ENCODE measurements at regions not wholly inside any gene's neighbourhood (a gene's known extent, or its start where the extent isn't known, plus 50 kb on each side); places are given as distances from the start of the nearest gene placed in this dataset.
"Not testable (repeated sequence)": the region's sequence is repeated elsewhere in the genome, so short reads cannot be mapped to it uniquely, and the experiment has no call there.

- Histone ChIP-seq H3K4me3 (no peak overlapping the region), H3K36me3 (no peaks in the 10 kb centered on the region), H3K4me1 (no peaks in the 10 kb centered on the region), H3K27me3 (ENCODE audit: low read depth) (no peaks in the 10 kb centered on the region), H3K27ac (replicated peaks) (no peak overlapping the region), H3K9me3 (replicated peaks) (peaks cover 7% of the 10 kb centered on the region)
- TF ChIP-seq, protein P1, sequence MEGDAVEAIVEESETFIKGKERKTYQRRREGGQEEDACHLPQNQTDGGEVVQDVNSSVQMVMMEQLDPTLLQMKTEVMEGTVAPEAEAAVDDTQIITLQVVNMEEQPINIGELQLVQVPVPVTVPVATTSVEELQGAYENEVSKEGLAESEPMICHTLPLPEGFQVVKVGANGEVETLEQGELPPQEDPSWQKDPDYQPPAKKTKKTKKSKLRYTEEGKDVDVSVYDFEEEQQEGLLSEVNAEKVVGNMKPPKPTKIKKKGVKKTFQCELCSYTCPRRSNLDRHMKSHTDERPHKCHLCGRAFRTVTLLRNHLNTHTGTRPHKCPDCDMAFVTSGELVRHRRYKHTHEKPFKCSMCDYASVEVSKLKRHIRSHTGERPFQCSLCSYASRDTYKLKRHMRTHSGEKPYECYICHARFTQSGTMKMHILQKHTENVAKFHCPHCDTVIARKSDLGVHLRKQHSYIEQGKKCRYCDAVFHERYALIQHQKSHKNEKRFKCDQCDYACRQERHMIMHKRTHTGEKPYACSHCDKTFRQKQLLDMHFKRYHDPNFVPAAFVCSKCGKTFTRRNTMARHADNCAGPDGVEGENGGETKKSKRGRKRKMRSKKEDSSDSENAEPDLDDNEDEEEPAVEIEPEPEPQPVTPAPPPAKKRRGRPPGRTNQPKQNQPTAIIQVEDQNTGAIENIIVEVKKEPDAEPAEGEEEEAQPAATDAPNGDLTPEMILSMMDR (IDR thresholded peaks at IDR 0.05; ENCODE audit: borderline replicate concordance): no peak
- DNase-seq: no peak
- intact Hi-C loops (cut with micrococcal nuclease): no loop called here
Measured at GRCh38 chr5:50501491-50502228, 60.6 kb upstream of the EMB start.

GRCh38 chr5:50513028-50513457 is 72.0 kb upstream of the EMB start:
- H3K27me3 ChIP-seq (ENCODE audit: low read depth); H3K4me3 ChIP-seq; H3K27ac ChIP-seq (replicated peaks); H3K36me3 ChIP-seq; H3K4me1 ChIP-seq; DNase-seq; intact Hi-C loops (cut with micrococcal nuclease): not testable (repeated sequence)
- peaks cover 19% of the 10 kb centered on the region for H3K9me3 ChIP-seq (replicated peaks)
- TF ChIP-seq, protein P1 (IDR thresholded peaks at IDR 0.05; ENCODE audit: borderline replicate concordance): peak; percentile 42

GRCh38 chr5:50521060-50521459 is 80.0 kb upstream of the EMB start:
- H3K9me3 ChIP-seq (replicated peaks): peaks cover 23% of the 10 kb centered on the region
- H3K4me1 ChIP-seq; H3K27me3 ChIP-seq (ENCODE audit: low read depth); H3K4me3 ChIP-seq; intact Hi-C loops (cut with micrococcal nuclease); DNase-seq; H3K27ac ChIP-seq (replicated peaks); H3K36me3 ChIP-seq: not testable (repeated sequence)

DNA sequence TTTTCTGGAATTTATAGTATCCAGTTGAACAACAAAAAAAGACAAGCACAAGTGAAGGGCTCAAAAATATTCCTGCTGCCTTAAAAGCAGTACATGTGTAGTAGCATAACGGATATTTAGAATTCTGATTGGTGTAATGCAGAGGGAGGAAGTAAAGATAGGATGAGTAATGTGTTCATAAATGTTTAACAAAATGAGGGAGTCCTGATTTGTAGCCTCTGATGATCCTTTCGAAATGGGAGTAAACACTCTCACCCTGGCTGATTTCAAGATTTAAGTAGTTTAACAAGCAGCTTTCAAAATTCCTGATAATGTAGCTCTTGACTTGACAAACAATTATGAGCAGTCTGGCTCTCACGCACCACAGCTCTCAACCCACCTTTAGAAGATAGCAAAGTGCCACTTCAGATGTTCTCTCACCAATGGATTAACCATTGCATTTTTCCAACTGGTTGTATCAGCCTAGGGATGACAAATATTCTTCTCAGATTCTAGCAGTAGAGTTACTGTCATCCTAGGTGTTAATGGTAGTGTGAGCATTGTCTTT is 86.5 kb upstream of the EMB start:
- H3K27ac ChIP-seq (replicated peaks); H3K4me3 ChIP-seq; intact Hi-C loops (cut with micrococcal nuclease); DNase-seq; H3K27me3 ChIP-seq (ENCODE audit: low read depth); H3K4me1 ChIP-seq; H3K9me3 ChIP-seq (replicated peaks); H3K36me3 ChIP-seq: not testable (repeated sequence)

DNA sequence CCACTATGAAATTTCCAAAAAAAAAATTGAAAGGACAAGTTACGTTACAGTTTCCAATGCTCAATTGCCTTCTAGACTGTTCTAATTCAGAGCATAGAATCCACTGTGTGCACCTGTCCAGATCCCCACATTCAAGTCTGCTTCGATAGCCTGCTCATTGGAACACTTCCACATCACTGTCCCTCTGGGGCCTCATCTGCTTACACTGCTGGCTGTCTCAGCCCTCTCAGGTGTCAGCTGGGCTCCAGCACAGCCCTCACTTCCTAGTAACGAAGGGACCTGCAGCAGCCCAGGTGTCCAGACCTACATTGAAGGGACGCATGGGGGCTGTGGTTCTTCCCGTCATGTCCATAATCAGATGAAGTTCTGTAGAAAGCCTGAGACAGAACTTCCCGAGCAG is 94.3 kb upstream of the EMB start:
- H3K36me3 ChIP-seq: no peaks in the 10 kb centered on the region
- no peak overlapping the region for H3K27ac ChIP-seq (replicated peaks)
- intact Hi-C loops (cut with micrococcal nuclease): no loop called here
- H3K9me3 ChIP-seq (replicated peaks): peaks cover 13% of the 10 kb centered on the region
- H3K4me1 ChIP-seq: no peaks in the 10 kb centered on the region
- TF ChIP-seq, protein P1 (IDR thresholded peaks at IDR 0.05; ENCODE audit: borderline replicate concordance): no peak
- H3K27me3 ChIP-seq (ENCODE audit: low read depth): no peaks in the 10 kb centered on the region
- no peak for DNase-seq
- no peak overlapping the region for H3K4me3 ChIP-seq

GRCh38 chr5:50537534-50537933 is 96.4 kb upstream of the EMB start:
- H3K4me3 ChIP-seq; H3K4me1 ChIP-seq; intact Hi-C loops (cut with micrococcal nuclease); H3K27ac ChIP-seq (replicated peaks); H3K36me3 ChIP-seq; DNase-seq; H3K27me3 ChIP-seq (ENCODE audit: low read depth): not testable (repeated sequence)
- peaks cover 13% of the 10 kb centered on the region for H3K9me3 ChIP-seq (replicated peaks)

DNA sequence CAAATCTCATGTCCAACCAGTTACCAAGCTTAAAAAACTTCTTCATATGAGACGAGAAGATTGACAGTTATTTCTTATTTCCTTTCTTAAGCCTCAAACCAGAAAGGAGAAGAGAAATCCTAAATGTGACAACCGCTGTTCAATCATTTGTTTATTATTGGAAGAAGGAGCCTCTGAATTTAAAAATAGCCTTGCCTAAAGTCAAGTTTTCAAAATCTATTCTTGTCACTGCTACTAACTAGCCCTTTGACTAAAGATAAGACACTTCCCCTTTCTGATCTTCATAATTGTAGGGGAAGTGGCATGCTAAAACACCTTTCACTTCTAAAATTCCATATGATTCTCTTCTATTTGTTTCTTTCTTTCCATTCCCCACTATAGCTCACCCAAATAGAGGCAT is 106.2 kb upstream of the EMB start:
- intact Hi-C loops (cut with micrococcal nuclease): no loop called here
- no peak for DNase-seq
- H3K4me1 ChIP-seq: no peaks in the 10 kb centered on the region
- H3K9me3 ChIP-seq (replicated peaks): peaks cover 6% of the 10 kb centered on the region
- no peaks in the 10 kb centered on the region for H3K27me3 ChIP-seq (ENCODE audit: low read depth)
- H3K27ac ChIP-seq (replicated peaks): no peak overlapping the region
- no peak overlapping the region for H3K4me3 ChIP-seq
- H3K36me3 ChIP-seq: no peaks in the 10 kb centered on the region
- TF ChIP-seq, protein P1 (IDR thresholded peaks at IDR 0.05; ENCODE audit: borderline replicate concordance): no peak
